ENCODE measurements at regions not wholly inside any gene's neighbourhood (a gene's known extent, or its start where the extent isn't known, plus 50 kb on each side); places are given as distances from the start of the nearest gene placed in this dataset.
"Not testable (repeated sequence)": the region's sequence is repeated elsewhere in the genome, so short reads cannot be mapped to it uniquely, and the experiment has no call there.

- no peak for DNase-seq (ENCODE audit: low read depth in 2 of 2)
Observed at GRCh38 chr2:58512878-58513277, 271.8 kb upstream of the FANCL start.

- DNase-seq (ENCODE audit: low read depth in 2 of 2), result no peak
Observed at GRCh38 chr2:58508006-58508405, 266.9 kb upstream of the FANCL start.

- DNase-seq (ENCODE audit: low read depth in 2 of 2), result no peak
Observed at GRCh38 chr2:58503918-58504317, 262.8 kb upstream of the FANCL start.

DNA sequence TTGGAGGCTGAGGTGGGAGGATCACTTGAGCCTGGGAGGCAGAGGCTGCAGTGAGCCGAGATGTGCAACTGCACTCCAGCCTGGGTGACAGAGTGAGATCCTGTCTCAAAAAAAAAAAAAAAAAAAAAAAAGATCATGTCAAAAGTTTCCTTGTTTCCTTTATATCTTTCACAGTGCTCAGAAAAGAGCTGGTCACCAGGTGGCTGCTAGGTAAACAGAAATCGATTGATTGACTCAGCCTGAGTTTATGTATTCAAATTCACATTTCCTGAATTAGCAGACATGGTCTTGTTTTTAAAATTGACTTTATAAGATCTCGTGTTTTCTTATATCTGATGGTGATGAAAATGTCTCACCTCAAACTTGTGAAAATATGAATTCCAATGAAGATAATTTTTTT, 261.8 kb upstream of the FANCL start:
- no peak for DNase-seq (ENCODE audit: low read depth in 2 of 2)

GRCh38 chr2:58501371-58502160, 260.4 kb upstream of the FANCL start:
- no peak for DNase-seq (ENCODE audit: low read depth in 2 of 2)

DNA sequence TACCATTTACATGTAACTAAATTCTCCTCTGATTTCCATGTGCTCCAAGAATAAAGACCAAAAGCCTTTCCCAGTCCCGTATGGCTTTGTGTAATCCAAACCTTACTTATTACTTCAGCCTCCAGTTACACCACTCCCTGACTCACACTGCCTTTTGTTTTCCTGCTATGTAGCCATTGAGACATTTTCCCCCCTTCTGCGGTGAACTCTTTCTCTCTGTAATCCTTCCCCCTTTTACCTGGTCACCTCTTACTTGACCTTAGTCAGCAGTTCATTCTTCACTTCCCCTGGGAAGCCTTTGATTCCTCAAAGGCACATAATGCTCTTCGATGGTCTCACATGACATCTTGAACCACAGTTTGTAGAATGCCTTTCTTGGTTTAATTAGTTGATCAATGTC, 256.0 kb upstream of the FANCL start:
- no peak for DNase-seq (ENCODE audit: low read depth in 2 of 2)

DNA sequence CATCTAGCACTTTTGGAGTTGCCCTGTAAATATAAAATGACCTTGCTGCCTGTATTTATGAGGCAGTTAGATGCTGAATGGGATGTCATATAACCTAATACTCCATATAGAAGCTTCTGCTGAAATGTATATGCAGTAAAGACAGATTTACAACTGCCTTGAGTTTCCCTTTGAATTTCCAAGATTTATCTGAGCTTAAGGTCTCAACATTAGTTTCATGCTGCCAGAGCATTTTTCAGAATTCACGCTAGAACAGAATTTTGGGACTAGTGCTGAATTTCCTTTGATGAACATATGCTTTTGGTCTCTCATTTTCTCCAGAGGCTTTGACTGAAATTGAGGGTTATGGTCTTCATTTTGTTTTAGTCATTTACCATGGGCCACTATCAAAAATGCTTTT, 254.7 kb upstream of the FANCL start:
- no peak for DNase-seq (ENCODE audit: low read depth in 2 of 2)

DNA sequence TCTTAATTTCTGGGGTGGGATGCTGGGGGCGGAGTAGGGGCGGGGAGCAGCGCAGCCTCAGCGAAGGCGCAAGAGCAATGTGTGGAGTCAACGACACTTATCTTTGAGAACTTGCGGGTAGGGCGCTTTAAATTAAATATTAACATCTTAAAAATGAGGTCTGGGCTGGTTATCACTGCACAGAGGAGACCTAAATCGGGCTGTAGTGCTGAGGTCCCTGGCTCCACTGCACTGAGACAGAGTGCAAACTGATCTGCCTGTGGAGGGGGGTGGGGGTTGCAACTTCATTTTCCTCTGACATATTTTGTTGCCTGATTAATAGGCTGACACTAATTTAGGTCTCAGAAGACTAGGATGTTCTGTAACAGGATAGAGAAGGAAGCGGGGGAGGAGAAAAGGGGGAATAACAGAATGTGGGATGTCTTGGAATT, 253.0 kb upstream of the FANCL start:
- DNase-seq (ENCODE audit: low read depth in 2 of 2), result no peak

DNA sequence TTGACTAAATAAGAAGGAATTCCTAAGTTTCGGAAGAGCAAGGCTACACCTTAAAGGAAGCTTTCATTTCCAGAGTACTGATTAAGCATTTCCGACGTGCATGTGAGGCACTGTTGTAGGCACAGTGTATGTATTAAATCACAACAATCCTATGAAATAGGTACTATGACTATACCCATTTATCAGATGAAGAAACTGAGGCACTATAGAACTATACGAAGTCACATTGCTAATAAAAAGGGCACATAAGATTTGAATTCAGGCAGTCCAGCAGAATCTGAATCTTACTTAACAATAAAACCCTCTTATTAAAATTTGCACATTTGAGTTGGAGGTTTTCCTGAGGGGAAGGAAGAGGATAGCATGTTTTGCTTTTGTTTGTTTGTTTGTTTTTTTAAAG, 243.5 kb upstream of the FANCL start:
- no peak for DNase-seq (ENCODE audit: low read depth in 2 of 2)

DNA sequence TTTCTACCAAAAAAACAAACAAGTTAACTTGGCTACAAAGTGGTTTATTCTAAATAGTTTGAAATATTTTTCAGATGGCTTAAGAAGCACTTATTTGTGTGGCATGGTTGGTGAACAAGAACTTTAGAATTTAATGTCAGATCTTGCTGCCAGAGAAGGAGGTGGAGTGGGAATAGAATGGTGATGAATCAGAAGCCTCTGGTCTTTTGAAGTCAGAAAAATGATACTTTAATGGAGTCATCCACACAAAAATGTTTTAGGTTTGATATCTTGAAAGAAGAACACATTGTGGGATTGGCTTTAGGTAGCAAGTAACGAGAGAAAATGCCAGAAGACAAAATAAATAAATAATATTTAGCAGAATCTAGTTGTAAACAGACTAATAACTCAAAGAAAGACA, 243.1 kb upstream of the FANCL start:
- DNase-seq (ENCODE audit: low read depth in 2 of 2), result no peak

GRCh38 chr2:58483307-58483706, 242.2 kb upstream of the FANCL start:
- DNase-seq (ENCODE audit: low read depth in 2 of 2), result no peak

DNA sequence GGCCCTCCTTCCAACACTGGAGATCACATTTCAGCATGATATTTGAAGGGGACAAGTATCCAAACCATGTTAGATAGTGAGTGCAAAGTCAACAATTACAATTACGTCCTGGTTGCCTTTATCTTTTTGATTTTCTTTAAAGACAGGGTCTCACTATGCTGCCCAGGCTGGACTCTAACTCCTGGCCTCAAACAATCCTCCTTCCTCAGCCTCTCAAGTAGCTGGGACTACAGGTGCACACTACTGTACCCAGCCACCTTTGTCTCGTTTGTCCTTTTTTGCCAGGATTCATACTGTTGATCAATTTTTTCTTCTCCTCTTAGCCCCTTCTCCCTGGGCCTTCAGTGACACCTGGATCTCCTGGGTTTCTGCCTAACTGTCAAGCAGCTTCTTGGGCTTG, 240.5 kb upstream of the FANCL start:
- no peak for DNase-seq (ENCODE audit: low read depth in 2 of 2)

GRCh38 chr2:58480141-58480540, 239.0 kb upstream of the FANCL start:
- no peak for DNase-seq (ENCODE audit: low read depth in 2 of 2)

DNA sequence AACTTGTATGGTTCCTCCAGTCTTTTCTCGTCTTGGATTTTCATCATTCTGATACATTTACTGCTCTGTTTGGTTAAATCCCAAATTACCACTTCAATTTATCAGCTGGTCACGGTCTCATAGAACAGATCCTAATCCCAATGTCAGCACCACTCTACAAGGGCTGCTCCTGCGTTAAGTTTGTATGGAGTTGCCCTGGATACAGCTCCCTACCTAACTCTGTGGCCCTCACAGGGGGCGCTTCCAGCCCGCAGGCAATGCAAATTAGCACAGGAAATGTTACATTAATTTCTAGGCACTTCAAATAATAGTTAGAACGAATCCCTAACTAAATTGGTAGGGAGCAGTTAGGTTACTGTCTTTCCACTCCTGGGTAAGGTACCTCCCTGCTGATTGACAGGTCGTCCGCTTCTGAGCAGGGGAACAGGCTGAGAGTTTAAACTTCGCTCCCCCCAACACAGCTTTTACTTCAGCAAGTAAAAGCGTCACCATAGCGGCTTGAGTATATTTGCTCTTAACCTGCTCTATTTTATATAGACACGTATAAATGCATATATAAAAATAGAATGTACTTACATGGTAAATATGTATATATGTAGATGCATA, 238.5 kb upstream of the FANCL start:
- no peak for DNase-seq (ENCODE audit: low read depth in 2 of 2)

DNA sequence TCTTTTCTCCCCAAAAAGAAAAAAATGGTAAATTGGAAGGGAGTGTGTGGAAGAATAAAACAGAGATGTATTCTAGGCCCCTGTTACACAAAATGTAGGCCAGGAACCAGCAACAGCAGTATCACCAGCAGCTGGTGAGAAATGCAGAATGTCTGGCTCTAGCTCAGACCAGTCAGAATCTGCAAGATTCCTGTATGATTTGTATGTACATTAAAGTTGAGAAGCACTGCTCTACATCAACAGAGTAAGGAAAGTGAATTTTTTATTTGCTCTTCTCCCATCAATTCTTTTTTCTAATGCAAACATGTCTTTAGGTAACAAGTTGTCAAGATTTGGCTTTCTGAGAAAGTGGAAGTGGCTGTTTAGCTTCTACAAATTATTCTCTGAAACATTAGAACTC, 235.4 kb upstream of the FANCL start:
- no peak for DNase-seq (ENCODE audit: low read depth in 2 of 2)

- DNase-seq (ENCODE audit: low read depth in 2 of 2), result no peak
Observed at GRCh38 chr2:58475756-58476155, 234.6 kb upstream of the FANCL start.

DNA sequence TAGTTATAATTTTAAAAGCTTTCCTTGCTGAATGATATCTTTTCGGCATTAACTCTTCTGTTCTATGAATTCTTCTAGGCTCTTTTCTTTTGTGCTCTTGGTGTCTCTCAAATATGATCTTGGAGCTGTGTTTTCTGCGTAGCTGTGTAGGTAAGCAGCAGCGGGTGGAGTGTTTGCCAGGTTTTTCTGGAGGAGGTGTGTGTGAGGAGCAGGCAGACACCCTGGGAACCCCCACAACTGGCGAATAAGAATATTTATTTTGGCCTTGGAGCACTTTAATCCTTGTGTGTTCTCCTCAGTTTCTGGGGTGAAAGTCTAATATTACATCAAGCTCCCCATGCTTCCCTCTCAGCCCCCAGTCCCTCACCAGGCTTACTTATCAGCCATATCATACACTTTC, 232.0 kb upstream of the FANCL start:
- DNase-seq (ENCODE audit: low read depth in 2 of 2), result no peak

GRCh38 chr2:58466804-58467203, 225.7 kb upstream of the FANCL start:
- no peak for DNase-seq (ENCODE audit: low read depth in 2 of 2)

- DNase-seq (ENCODE audit: low read depth in 2 of 2), result not testable (repeated sequence)
Observed at GRCh38 chr2:58466021-58466420, 224.9 kb upstream of the FANCL start.

- DNase-seq (ENCODE audit: low read depth in 2 of 2), result no peak
Observed at GRCh38 chr2:58460670-58461069, 219.5 kb upstream of the FANCL start.

DNA sequence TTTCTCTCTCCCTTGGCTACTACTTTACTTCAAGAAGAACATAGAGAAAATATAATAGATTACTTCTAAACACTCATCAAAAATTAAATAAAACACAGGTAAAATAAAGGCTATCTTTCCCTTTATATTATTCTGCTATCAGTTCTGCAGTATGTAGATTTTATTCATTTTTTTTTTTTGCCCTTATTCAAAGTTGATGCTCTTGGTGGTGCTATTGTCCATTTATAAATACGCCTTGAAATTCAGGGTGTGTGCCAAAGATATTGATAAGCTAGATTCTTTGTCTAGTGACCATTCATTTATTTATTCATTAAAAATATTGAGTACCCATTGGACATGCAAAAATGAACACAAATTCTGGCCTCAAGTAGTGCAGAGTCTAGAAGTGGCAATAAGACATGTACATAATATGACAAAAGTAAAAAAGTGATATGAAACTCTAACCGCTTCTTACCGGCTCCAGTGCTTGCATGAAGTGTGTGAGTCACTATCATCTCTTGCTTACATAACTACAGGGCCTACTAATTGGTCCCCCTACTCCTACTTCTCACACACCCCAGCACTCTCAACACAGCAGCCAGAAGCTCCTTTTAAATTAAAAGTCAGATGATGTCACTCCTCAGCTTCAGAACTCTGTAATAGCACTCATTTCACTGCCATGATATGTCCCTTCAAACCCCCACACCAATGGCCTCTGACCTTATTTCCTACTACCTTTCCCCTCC, 208.3 kb upstream of the FANCL start:
- no peak for DNase-seq (ENCODE audit: low read depth in 2 of 2)

DNA sequence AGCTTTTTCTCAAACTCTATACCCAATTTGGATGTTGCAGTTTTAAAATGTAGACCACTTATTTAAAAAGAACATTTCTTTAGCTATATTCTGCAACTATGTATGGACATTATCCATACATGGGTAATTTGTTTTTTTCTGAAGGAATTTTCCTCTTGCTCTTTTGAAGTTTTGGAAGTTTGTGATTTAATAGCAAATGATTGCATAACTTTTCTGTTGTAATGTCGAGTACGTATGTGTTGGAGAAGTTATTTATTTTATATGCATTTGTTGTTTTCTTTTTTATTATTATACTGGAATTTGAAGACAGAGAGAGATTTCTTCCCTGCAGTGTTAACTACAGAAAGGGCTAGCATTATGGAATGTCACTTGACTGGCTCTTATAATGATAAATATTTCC, 207.7 kb upstream of the FANCL start:
- DNase-seq (ENCODE audit: low read depth in 2 of 2), result no peak

DNA sequence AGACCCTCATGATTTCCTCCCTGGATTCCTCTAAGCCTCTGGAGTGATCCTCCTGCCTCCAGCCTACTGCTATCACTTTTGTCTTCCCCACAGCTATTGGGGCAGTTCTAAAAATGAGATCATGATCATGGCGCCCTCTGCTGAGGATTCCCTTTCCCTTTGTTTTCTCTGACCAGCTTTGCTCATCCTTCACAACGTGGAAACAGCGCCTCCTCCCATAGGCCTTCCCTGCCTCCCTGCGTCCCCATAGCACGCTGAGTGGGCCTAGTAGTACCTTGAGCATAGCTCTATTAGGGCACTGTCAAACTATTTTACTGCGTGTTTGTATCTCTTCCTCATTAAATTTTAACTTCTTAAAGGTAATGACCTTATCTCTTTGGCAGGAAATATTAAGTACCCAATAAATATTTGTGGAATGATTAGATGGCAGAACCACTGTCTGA, 207.0 kb upstream of the FANCL start:
- no peak for DNase-seq (ENCODE audit: low read depth in 2 of 2)
